GM21423 (cell line): ENCODE measurements at regions not wholly inside any gene's neighbourhood (a gene's known extent, or its start where the extent isn't known, plus 50 kb on each side); places are given as distances from the start of the nearest gene placed in this dataset.
"Not testable (repeated sequence)": the region's sequence is repeated elsewhere in the genome, so short reads cannot be mapped to it uniquely, and the experiment has no call there.

Experiments
- ATAC-seq: cut with Tn5 transposase; IDR thresholded peaks from one replicate; pipeline ENCODE4 v1.9.1; 2021; ENCODE audit warnings: mild to moderate bottlenecking, moderate library complexity; ENCODE audit not compliant: unreplicated experiment

- not testable (repeated sequence) for ATAC-seq
These were observed 149.2 kb downstream of the PCDH7 start for GRCh38 chr4:30869387-30869786.

GRCh38 chr4:30870513-30870912 is 150.3 kb downstream of the PCDH7 start:
- no peak for ATAC-seq

DNA sequence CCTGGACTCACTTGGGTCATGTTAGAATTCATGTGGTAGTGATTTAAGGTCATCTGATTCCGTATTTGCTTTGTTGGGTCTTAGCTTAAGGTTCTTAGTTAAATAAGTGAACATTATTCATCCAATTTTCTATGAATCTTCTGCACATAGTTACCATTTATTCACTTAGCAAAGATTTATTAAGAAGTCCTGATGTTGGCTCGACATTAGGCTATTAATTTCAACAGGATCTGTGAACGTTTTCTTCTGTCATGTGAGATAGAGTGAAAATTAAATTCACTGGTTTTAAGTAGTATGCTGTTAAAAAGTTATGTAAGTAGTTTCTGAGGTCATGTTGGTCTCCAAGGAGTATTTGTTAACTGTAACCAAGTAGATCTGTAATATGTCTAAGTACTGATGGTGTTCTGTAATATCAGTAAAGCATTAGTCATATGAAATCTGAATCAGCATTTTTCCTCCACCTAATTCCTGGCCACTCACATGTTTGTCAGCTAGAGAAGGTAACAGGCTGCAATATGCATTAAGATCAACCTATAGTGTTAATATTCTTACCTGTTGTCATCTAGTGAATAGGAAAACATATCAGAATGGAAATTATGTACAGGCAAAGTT is 155.6 kb downstream of the PCDH7 start:
- ATAC-seq, result no peak

GRCh38 chr4:30879855-30880598 is 159.9 kb downstream of the PCDH7 start:
- ATAC-seq, result no peak

DNA sequence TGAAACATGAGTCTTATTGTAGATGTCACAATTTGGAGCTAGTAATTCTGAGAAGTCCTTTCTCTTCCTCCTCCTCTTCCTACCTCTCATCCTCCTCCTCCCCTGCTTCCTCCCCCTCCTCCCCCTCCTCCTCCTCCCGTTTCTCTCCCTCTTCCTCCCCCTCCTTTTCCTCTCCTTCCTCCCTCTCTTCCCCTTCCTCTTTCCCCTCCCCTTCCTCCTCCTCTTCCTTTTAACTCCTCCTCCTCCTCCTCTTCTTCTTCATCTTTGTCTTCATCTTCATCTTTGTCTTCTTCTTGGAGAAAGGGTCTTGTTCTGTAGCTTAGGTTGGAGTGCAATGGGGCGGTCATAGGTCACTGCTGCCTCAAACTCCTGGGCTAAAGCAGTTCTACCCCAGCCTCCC is 161.8 kb downstream of the PCDH7 start:
- ATAC-seq, result no peak

GRCh38 chr4:30882443-30882842 is 162.3 kb downstream of the PCDH7 start:
- no peak for ATAC-seq

- no peak for ATAC-seq
These were observed 163.0 kb downstream of the PCDH7 start for GRCh38 chr4:30882995-30883675.

DNA sequence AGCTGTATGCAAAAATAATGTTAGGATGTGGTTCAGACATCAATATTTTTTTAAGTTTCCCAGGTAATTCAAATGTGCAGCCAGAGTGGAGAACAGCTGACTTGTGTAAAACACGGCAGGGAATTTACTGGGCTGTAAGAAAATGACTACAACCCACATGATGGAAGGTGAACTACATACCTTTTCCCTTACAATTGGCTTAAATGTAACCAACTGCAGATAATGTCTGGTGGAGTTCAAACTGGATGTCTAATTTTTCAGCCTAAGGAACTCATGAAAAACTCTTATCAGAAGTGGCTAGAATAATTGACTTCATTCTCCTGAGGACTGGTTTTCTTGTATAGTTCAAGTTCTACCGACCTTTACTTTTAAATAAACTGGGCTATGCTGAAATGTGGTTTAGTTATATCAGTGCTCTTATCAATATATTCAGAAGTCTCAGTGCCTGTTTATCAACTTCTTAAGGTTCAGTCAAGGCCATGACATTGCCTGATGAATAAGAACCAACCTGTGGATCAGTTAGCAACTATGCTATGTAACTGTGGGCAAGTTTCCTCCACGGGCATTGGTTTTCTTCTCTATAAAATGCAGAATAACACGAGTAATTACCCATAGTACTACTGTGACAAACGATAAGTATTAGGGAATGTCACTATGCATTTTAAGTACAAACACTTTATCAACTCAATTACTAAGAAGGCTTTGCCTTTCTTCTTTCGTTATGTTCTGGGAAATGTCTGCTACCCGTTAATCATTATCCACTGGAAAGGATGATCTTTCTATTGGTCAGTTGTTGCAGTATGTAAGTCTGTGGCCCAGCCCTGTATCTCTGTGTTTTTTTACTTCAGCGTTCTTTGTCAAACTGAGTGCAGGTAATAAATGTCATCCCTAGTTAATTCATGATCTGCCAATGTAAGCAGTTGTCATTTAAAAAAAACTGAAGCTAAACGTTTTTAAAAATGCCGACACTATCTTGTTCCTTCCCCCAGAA is 181.6 kb downstream of the PCDH7 start:
- no peak for ATAC-seq

DNA sequence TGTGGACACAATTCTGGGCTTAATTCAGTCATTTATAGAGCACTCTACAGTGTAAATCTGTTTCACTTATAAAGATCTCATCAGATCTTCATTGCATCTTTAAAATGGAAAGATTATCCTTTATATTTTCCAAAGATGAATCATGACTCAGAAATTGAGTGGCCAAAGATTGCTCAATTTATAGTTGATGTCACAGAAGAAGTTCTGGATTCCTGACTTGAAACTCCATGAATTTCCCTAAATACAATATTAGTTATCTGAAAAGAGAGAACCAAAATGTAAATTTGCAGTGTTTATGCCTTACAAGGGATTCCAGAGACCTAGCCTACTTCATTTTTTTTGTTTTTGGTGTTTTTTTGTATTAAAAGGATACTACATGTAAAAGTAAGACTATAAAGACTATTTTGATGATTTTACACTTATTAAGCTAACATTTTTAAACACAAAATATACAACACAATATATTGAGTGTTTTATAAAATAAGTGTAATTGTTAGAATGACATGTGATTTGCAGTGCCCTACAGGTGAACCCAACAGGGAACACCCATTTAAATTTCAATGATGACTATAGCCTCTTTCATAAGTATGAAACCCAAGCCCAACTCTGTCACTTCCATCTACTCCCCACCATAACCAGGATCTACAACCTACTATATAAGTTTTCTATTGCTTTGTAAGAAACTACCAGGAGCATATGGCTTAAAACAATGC is 183.5 kb downstream of the PCDH7 start:
- no peak for ATAC-seq

DNA sequence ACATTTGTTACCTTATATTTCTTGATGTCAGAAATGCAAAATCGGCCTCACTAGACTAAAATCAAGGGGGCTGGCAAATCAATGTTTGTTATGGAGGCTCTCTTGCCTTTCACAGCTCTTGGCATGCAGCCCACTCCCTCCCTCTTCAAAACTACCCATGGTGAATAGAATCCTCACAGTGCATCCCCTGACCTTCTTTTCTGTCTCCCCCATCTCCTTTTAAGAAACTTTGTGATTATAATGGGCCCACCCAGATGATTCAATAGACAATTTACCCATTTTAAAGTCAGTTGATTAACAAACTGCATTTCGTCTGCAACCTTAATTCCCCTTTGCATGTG is 184.0 kb downstream of the PCDH7 start:
- no peak for ATAC-seq

GRCh38 chr4:30904588-30904987 is 184.4 kb downstream of the PCDH7 start:
- ATAC-seq, result no peak

- no peak for ATAC-seq
These were observed 192.0 kb downstream of the PCDH7 start for GRCh38 chr4:30912098-30912714.

- ATAC-seq, result no peak
These were observed 196.4 kb downstream of the PCDH7 start for GRCh38 chr4:30916337-30917274.

DNA sequence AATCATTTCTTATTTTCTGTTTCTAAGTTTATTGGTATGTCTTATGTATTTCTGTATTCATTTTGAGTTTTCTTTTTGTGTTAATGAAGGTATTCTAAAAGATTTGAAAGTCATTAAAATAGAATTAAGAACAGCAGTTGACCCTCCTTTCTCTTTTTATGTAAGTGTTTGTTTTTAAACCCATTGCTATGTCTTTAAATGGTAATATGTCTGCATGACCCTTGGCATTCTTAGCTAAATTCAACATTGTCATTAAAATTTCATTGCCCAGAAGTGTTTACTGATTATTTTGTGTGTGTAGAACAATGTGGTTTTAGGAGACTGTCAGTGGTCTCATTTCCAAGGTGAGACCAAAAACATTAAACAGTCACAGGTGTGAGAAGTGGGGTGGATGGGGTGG is 197.8 kb downstream of the PCDH7 start:
- ATAC-seq, result no peak

GRCh38 chr4:30919458-30919857 is 199.3 kb downstream of the PCDH7 start:
- no peak for ATAC-seq

GRCh38 chr4:30920043-30920442 is 199.9 kb downstream of the PCDH7 start:
- ATAC-seq, result no peak

DNA sequence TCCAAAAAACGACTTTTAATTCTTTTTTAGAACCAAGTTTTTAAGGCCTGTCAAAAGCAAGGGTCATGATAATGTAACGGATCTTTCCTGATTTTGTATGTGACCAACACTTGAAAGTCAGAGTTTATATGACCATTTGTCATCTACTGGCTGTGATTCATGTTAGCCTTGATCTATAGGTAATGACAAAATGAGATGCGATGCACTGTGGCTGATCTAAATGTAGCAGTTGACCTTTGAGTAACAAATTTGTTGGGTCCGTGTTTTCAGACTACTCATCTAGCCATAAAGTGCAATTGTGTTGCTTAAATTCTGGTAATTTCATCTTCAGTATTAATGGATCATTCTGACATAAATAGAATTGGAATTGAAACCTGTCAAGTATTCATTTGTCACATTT is 202.5 kb downstream of the PCDH7 start:
- ATAC-seq, result no peak

DNA sequence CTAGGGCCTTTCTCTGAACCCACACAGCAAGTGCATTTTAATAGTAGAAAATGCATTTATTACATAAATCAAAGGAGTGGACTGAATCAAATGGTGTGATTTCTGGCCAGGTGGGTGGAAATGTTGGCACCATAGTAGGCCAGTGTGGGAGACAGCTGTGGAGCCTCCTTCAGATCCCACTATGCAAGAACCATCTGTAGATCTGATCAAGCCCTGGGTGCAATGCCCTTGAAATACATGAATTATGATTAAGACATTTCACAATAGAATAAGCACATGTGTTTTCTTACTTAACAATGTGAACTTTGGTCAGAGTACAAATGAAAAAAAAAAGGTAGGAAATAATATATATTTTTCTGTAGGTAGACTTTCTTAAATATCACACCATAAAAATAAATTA is 204.3 kb downstream of the PCDH7 start:
- no peak for ATAC-seq

GRCh38 chr4:30929649-30930048 is 209.5 kb downstream of the PCDH7 start:
- ATAC-seq, result no peak
